Stimulated activated CD4-positive, alpha-beta T cell treated with anti-CD3 and anti-CD28 coated beads, Interleukin-4, amount 100 ng/mL, for 1 hour (primary cell): ENCODE measurements at regions not wholly inside any gene's neighbourhood (a gene's known extent, or its start where the extent isn't known, plus 50 kb on each side); places are given as distances from the start of the nearest gene placed in this dataset.

ENCODE experiments used
- DNase-seq: peaks from one replicate; pipeline ENCODE4 v3.0.0-alpha.2; 2020

- DNase-seq: no peak
Observed at GRCh38 chr16:51349626-51350025, 198.6 kb upstream of the SALL1 start.

- no peak for DNase-seq
Observed at GRCh38 chr16:51343411-51343810, 192.3 kb upstream of the SALL1 start.

GRCh38 chr16:51341204-51341603 lies 190.1 kb upstream of the SALL1 start:
- DNase-seq: no peak

GRCh38 chr16:51337662-51338061 lies 186.6 kb upstream of the SALL1 start:
- no peak for DNase-seq

GRCh38 chr16:51328733-51329132 lies 177.7 kb upstream of the SALL1 start:
- no peak for DNase-seq

- DNase-seq: no peak
Observed at GRCh38 chr16:51327001-51327400, 175.9 kb upstream of the SALL1 start.

- no peak for DNase-seq
Observed at GRCh38 chr16:51326131-51326856, 175.2 kb upstream of the SALL1 start.

- no peak for DNase-seq
Observed at GRCh38 chr16:51321251-51321650, 170.2 kb upstream of the SALL1 start.

- DNase-seq: no peak
Observed at GRCh38 chr16:51317575-51317974, 166.5 kb upstream of the SALL1 start.

- DNase-seq: no peak
Observed at GRCh38 chr16:51313198-51313597, 162.1 kb upstream of the SALL1 start.

- DNase-seq: no peak
Observed at GRCh38 chr16:51312363-51313150, 161.5 kb upstream of the SALL1 start.

- no peak for DNase-seq
Observed at GRCh38 chr16:51310159-51310558, 159.1 kb upstream of the SALL1 start.

- no peak for DNase-seq
Observed at GRCh38 chr16:51306886-51307595, 156.0 kb upstream of the SALL1 start.

- DNase-seq: no peak
Observed at GRCh38 chr16:51306116-51306515, 155.0 kb upstream of the SALL1 start.

- no peak for DNase-seq
Observed at GRCh38 chr16:51305337-51305736, 154.3 kb upstream of the SALL1 start.

- DNase-seq: no peak
Observed at GRCh38 chr16:51302042-51302441, 151.0 kb upstream of the SALL1 start.

- DNase-seq: no peak
Observed at GRCh38 chr16:51298800-51299199, 147.7 kb upstream of the SALL1 start.

GRCh38 chr16:51290442-51291285 lies 139.6 kb upstream of the SALL1 start:
- DNase-seq: no peak

GRCh38 chr16:51289336-51289735 lies 138.3 kb upstream of the SALL1 start:
- DNase-seq: no peak

GRCh38 chr16:51287121-51287755 lies 136.2 kb upstream of the SALL1 start:
- no peak for DNase-seq

GRCh38 chr16:51286272-51286671 lies 135.2 kb upstream of the SALL1 start:
- DNase-seq: no peak

- no peak for DNase-seq
Observed at GRCh38 chr16:51276336-51276735, 125.3 kb upstream of the SALL1 start.
